Colonic mucosa (tissue), 4 donors: ENCODE measurements at regions not wholly inside any gene's neighbourhood (a gene's known extent, or its start where the extent isn't known, plus 50 kb on each side); places are given as distances from the start of the nearest gene placed in this dataset.

Experiments used
- DNase-seq: peaks from one replicate; pipeline ENCODE4 v3.0.0-alpha.2; 2020
- H3K27ac ChIP-seq: fragments of 200-600 bp; one replicate; pipeline ENCODE4 v1.8.0; 2021
- H3K27me3 ChIP-seq: fragments of 200-600 bp; one replicate; pipeline ENCODE4 v1.8.0; 2021
- H3K36me3 ChIP-seq: fragments of 200-600 bp; one replicate; pipeline ENCODE4 v1.8.0; 2021
- H3K4me1 ChIP-seq: fragments of 200-600 bp; one replicate; pipeline ENCODE4 v1.8.0; 2021; ENCODE audit warnings: mild to moderate bottlenecking
- H3K4me3 ChIP-seq: fragments of 200-600 bp; one replicate; pipeline ENCODE4 v1.8.0; 2021
- H3K9ac ChIP-seq, 2 donors: one replicate each; pipeline ENCODE4 v1.7.0; 2013; ENCODE audit warnings: control low read depth in 2 of 2, low read depth in 2 of 2, low read length in 2 of 2
- H3K9me3 ChIP-seq: fragments of 200-600 bp; one replicate; pipeline ENCODE4 v1.8.0; 2021
- CTCF ChIP-seq: fragments of 200-600 bp; IDR thresholded peaks from one replicate; pipeline ENCODE4 v1.8.0; 2022; ENCODE audit warnings: antibody characterized with exemption, mild to moderate bottlenecking
- intact Hi-C: fragments of 100-400 bp; cut with DNase I; formaldehyde crosslinking; loops from one replicate; pipeline ENCODE4 v1.14.1; 2022
- donor health status: healthy.
- donor health status: DM: no; HTN: no; CAD: no.
- donor health status: DM: no; HTN: no; CAD: no.

GRCh38 chr2:18934886-18935285 is 345.5 kb upstream of the NT5C1B start:
- DNase-seq, result no peak
- Histone ChIP-seq H3K9ac (no peak overlapping the region), H3K4me3 (no peak overlapping the region), H3K27ac (no peak overlapping the region), H3K36me3 (no peaks in the 10 kb centered on the region), H3K27me3 (no peaks in the 10 kb centered on the region), H3K9me3 (no peaks in the 10 kb centered on the region), H3K4me1 (no peaks in the 10 kb centered on the region)
- no peak for TF ChIP-seq CTCF
- intact Hi-C loops, result no loop called here

- H3K9ac ChIP-seq, result no peak overlapping the region
- no peak overlapping the region for H3K27ac ChIP-seq
- no peak for DNase-seq
- TF ChIP-seq CTCF, result no peak
- H3K27me3 ChIP-seq, result no peaks in the 10 kb centered on the region
- H3K4me1 ChIP-seq, result no peaks in the 10 kb centered on the region
- intact Hi-C loops, result no loop called here
- H3K9me3 ChIP-seq, result no peaks in the 10 kb centered on the region
- H3K36me3 ChIP-seq, result no peaks in the 10 kb centered on the region
- no peak overlapping the region for H3K4me3 ChIP-seq
Observed at GRCh38 chr2:18932853-18933252, 343.5 kb upstream of the NT5C1B start.

- intact Hi-C loops, result no loop called here
- Histone ChIP-seq H3K4me1 (no peaks in the 10 kb centered on the region), H3K9me3 (no peaks in the 10 kb centered on the region), H3K27ac (no peak overlapping the region), H3K9ac (no peak overlapping the region), H3K36me3 (no peaks in the 10 kb centered on the region), H3K27me3 (no peaks in the 10 kb centered on the region), H3K4me3 (no peak overlapping the region)
- DNase-seq, result no peak
- no peak for TF ChIP-seq CTCF
Observed at GRCh38 chr2:18930971-18931370, 341.6 kb upstream of the NT5C1B start.

GRCh38 chr2:18927525-18928232 is 338.3 kb upstream of the NT5C1B start:
- TF ChIP-seq CTCF, result no peak
- intact Hi-C loops, result no loop called here
- no peak for DNase-seq
- H3K27ac ChIP-seq, result no peak overlapping the region
- no peaks in the 10 kb centered on the region for H3K4me1 ChIP-seq
- no peaks in the 10 kb centered on the region for H3K36me3 ChIP-seq
- no peak overlapping the region for H3K9ac ChIP-seq
- H3K27me3 ChIP-seq, result no peaks in the 10 kb centered on the region
- H3K4me3 ChIP-seq, result no peak overlapping the region
- H3K9me3 ChIP-seq, result no peaks in the 10 kb centered on the region

- no peaks in the 10 kb centered on the region for H3K36me3 ChIP-seq
- H3K4me3 ChIP-seq, result no peak overlapping the region
- no peak overlapping the region for H3K9ac ChIP-seq
- no peak for DNase-seq
- no peak overlapping the region for H3K27ac ChIP-seq
- no peaks in the 10 kb centered on the region for H3K27me3 ChIP-seq
- no peaks in the 10 kb centered on the region for H3K9me3 ChIP-seq
- no peaks in the 10 kb centered on the region for H3K4me1 ChIP-seq
- TF ChIP-seq CTCF, result no peak
- intact Hi-C loops, result no loop called here
Observed at GRCh38 chr2:18926631-18927524, 337.5 kb upstream of the NT5C1B start.
